ENCODE measurements at regions not wholly inside any gene's neighbourhood (a gene's known extent, or its start where the extent isn't known, plus 50 kb on each side); places are given as distances from the start of the nearest gene placed in this dataset.

- DNase-seq, result no peak
Observed at GRCh38 chr4:135290136-135290535, 1088.5 kb upstream of the PABPC4L start.

- DNase-seq, result no peak
Observed at GRCh38 chr4:135283934-135284333, 1082.3 kb upstream of the PABPC4L start.

- DNase-seq, result no peak
Observed at GRCh38 chr4:135282676-135283075, 1081.1 kb upstream of the PABPC4L start.

- DNase-seq, result no peak
Observed at GRCh38 chr4:135281230-135281629, 1079.6 kb upstream of the PABPC4L start.

GRCh38 chr4:135277980-135278315 lies 1076.4 kb upstream of the PABPC4L start:
- no peak for DNase-seq

- DNase-seq, result no peak
Observed at GRCh38 chr4:135277068-135277979, 1075.7 kb upstream of the PABPC4L start.

- no peak for DNase-seq
Observed at GRCh38 chr4:135274416-135274815, 1072.8 kb upstream of the PABPC4L start.

- DNase-seq, result no peak
Observed at GRCh38 chr4:135269125-135269890, 1067.7 kb upstream of the PABPC4L start.

GRCh38 chr4:135268369-135268768 lies 1066.8 kb upstream of the PABPC4L start:
- no peak for DNase-seq

- no peak for DNase-seq
Observed at GRCh38 chr4:135267148-135267865, 1065.7 kb upstream of the PABPC4L start.

GRCh38 chr4:135256111-135256510 lies 1054.5 kb upstream of the PABPC4L start:
- no peak for DNase-seq

- no peak for DNase-seq
Observed at GRCh38 chr4:135250040-135250439, 1048.5 kb upstream of the PABPC4L start.

GRCh38 chr4:135249024-135249423 lies 1047.4 kb upstream of the PABPC4L start:
- DNase-seq, result no peak

- DNase-seq, result no peak
Observed at GRCh38 chr4:135244696-135245095, 1043.1 kb upstream of the PABPC4L start.

- DNase-seq, result no peak
Observed at GRCh38 chr4:135244056-135244455, 1042.5 kb upstream of the PABPC4L start.

GRCh38 chr4:135240796-135241195 lies 1039.2 kb upstream of the PABPC4L start:
- DNase-seq, result no peak

- DNase-seq, result no peak
Observed at GRCh38 chr4:135239964-135240363, 1038.4 kb upstream of the PABPC4L start.

- DNase-seq, result no peak
Observed at GRCh38 chr4:135238940-135239339, 1037.4 kb upstream of the PABPC4L start.

- no peak for DNase-seq
Observed at GRCh38 chr4:135236048-135236447, 1034.5 kb upstream of the PABPC4L start.

- DNase-seq, result no peak
Observed at GRCh38 chr4:135227842-135228241, 1026.3 kb upstream of the PABPC4L start.

GRCh38 chr4:135225551-135225950 lies 1024.0 kb upstream of the PABPC4L start:
- no peak for DNase-seq

- no peak for DNase-seq
Observed at GRCh38 chr4:135210341-135210740, 1008.8 kb upstream of the PABPC4L start.

- DNase-seq, result no peak
Observed at GRCh38 chr4:135207531-135207930, 1005.9 kb upstream of the PABPC4L start.

GRCh38 chr4:135204311-135204710 lies 1002.7 kb upstream of the PABPC4L start:
- DNase-seq, result no peak
